CD14-positive monocyte (primary cell): ENCODE measurements at regions not wholly inside any gene's neighbourhood (a gene's known extent, or its start where the extent isn't known, plus 50 kb on each side); places are given as distances from the start of the nearest gene placed in this dataset.

ENCODE experiments used
- DNase-seq, 3 donors: peaks; one replicate each; pipeline ENCODE4 v3.0.0-alpha.2; 2011 to 2022
- H2AFZ ChIP-seq: 2 replicates; pipeline ENCODE4 v1.6.0; 2012; ENCODE audit warnings: mild to moderate bottlenecking, low read depth, low read length, inconsistent platforms; ENCODE audit not compliant: insufficient read depth, poor library complexity, severe bottlenecking
- H3K27ac ChIP-seq, 2 donors: 1 replicate in 1 of 2; 2 replicates in 1 of 2; pipeline ENCODE4 v1.5.1; 2012 to 2013; ENCODE audit warnings: low read length in 2 of 2, control low read depth in 1 of 2, inconsistent platforms in 1 of 2, low read depth in 1 of 2, mild to moderate bottlenecking in 1 of 2
- H3K27me3 ChIP-seq, 2 donors: one replicate each; pipeline versions ENCODE4 v1.6.0 to v1.6.1; 2011 to 2013; ENCODE audit warnings: low read length in 2 of 2; ENCODE audit not compliant: control insufficient read depth in 2 of 2, insufficient read depth in 2 of 2
- H3K36me3 ChIP-seq, 2 donors: replicated peaks in 1 of 2; 1 replicate in 1 of 2; 2 replicates in 1 of 2; pipeline versions ENCODE4 v1.5.1 to v1.6.1; 2012 to 2013; ENCODE audit warnings: low read length in 2 of 2, control low read depth in 1 of 2, inconsistent platforms in 1 of 2, mild to moderate bottlenecking in 1 of 2; ENCODE audit not compliant: insufficient read depth in 2 of 2, control insufficient read depth in 1 of 2
- H3K4me1 ChIP-seq, 2 donors: 1 replicate in 1 of 2; 2 replicates in 1 of 2; pipeline versions ENCODE4 v1.5.1 to v1.6.1; 2012 to 2013; ENCODE audit warnings: low read length in 2 of 2, control low read depth in 1 of 2, inconsistent platforms in 1 of 2, mild to moderate bottlenecking in 1 of 2, moderate library complexity in 1 of 2; ENCODE audit not compliant: insufficient read depth in 2 of 2, control insufficient read depth in 1 of 2
- H3K4me2 ChIP-seq: replicated peaks from 2 replicates; pipeline ENCODE3; 2012; ENCODE audit warnings: low read length, moderate library complexity, mild to moderate bottlenecking; ENCODE audit not compliant: poor library complexity, severe bottlenecking; ENCODE audit errors: extremely low read depth
- H3K4me3 ChIP-seq, 3 experiments: fragments of 200-600 bp in 1 of 3; sonication (generic) in 1 of 3; replicated peaks in 1 of 3; 1 replicate in 2 of 3; 2 replicates in 1 of 3; pipeline ENCODE4 v1.5.1; 2011 to 2013; ENCODE audit warnings: low read length in 3 of 3, mild to moderate bottlenecking in 3 of 3, control low read depth in 2 of 3, low read depth in 2 of 3, inconsistent platforms in 1 of 3, moderate library complexity in 1 of 3
- H3K79me2 ChIP-seq: 2 replicates; pipeline ENCODE4 v1.6.0; 2012; ENCODE audit warnings: mild to moderate bottlenecking, control low read depth, inconsistent platforms, low read length, moderate library complexity; ENCODE audit not compliant: insufficient read depth
- H3K9ac ChIP-seq: 2 replicates; pipeline ENCODE4 v1.6.0; 2017; ENCODE audit warnings: low read length, mild to moderate bottlenecking; ENCODE audit not compliant: insufficient read depth, poor library complexity, severe bottlenecking
- H3K9me3 ChIP-seq, 2 donors: replicated peaks in 1 of 2; 1 replicate in 1 of 2; 2 replicates in 1 of 2; pipeline versions ENCODE4 v1.5.1 to v1.6.1; 2012 to 2013; ENCODE audit warnings: low read length in 2 of 2, control low read depth in 1 of 2; ENCODE audit not compliant: control insufficient read depth in 1 of 2, insufficient read depth in 1 of 2
- H4K20me1 ChIP-seq: 2 replicates; pipeline ENCODE4 v1.6.0; 2012; ENCODE audit warnings: mild to moderate bottlenecking, low read length, control low read depth, moderate library complexity; ENCODE audit not compliant: insufficient read depth
- H3K27ac Mint-ChIP-seq, 7 donors: one replicate each; pipeline ENCODE4 v1.8.0; 2020; ENCODE audit warnings: mild to moderate bottlenecking in 7 of 7, mixed read lengths in 7 of 7, moderate library complexity in 6 of 7, inconsistent platforms in 2 of 7
- H3K27me3 Mint-ChIP-seq, 3 donors: one replicate each; pipeline ENCODE4 v1.8.0; 2021 to 2022; ENCODE audit warnings: low read depth in 3 of 3, mild to moderate bottlenecking in 3 of 3, mixed read lengths in 3 of 3, moderate library complexity in 3 of 3, inconsistent platforms in 1 of 3
- H3K36me3 Mint-ChIP-seq, 2 donors: one replicate each; pipeline ENCODE4 v1.8.0; 2020; ENCODE audit warnings: mixed read lengths in 2 of 2, inconsistent platforms in 1 of 2, mild to moderate bottlenecking in 1 of 2
- H3K4me1 Mint-ChIP-seq: one replicate; pipeline ENCODE4 v1.8.0; 2020; ENCODE audit warnings: mild to moderate bottlenecking, mixed read lengths
- H3K4me3 Mint-ChIP-seq, 2 donors: one replicate each; pipeline ENCODE4 v1.8.0; 2020; ENCODE audit warnings: mild to moderate bottlenecking in 2 of 2, mixed read lengths in 2 of 2, moderate library complexity in 1 of 2
- H3K9me3 Mint-ChIP-seq, 7 donors: one replicate each; pipeline ENCODE4 v1.8.0; 2020 to 2022; ENCODE audit warnings: mixed read lengths in 7 of 7, mild to moderate bottlenecking in 6 of 7, moderate library complexity in 6 of 7, inconsistent platforms in 2 of 7
- WGBS: methylation state at CpG from one replicate; pipeline ENCODE4 v1.1.5; 2013; ENCODE audit warnings: missing lambda C conversion rate; ENCODE audit not compliant: insufficient coverage; 5-methylcytosine and 5-hydroxymethylcytosine counted together
- intact Hi-C, 2 donors: fragments of 100-400 bp; cut with micrococcal nuclease; formaldehyde crosslinking; loops; one replicate each; pipeline versions ENCODE4 v1.15.0 to v1.15.1; 2023
- TF ChIP-seq, protein P1 (sequence below): fragments of 200-600 bp; IDR thresholded peaks from one replicate; pipeline ENCODE4 v1.8.0; 2022; ENCODE audit warnings: antibody characterized with exemption, mild to moderate bottlenecking

GRCh38 chr3:13170317-13170716 lies 97.1 kb upstream of the IQSEC1 start:
- TF ChIP-seq, protein P1, sequence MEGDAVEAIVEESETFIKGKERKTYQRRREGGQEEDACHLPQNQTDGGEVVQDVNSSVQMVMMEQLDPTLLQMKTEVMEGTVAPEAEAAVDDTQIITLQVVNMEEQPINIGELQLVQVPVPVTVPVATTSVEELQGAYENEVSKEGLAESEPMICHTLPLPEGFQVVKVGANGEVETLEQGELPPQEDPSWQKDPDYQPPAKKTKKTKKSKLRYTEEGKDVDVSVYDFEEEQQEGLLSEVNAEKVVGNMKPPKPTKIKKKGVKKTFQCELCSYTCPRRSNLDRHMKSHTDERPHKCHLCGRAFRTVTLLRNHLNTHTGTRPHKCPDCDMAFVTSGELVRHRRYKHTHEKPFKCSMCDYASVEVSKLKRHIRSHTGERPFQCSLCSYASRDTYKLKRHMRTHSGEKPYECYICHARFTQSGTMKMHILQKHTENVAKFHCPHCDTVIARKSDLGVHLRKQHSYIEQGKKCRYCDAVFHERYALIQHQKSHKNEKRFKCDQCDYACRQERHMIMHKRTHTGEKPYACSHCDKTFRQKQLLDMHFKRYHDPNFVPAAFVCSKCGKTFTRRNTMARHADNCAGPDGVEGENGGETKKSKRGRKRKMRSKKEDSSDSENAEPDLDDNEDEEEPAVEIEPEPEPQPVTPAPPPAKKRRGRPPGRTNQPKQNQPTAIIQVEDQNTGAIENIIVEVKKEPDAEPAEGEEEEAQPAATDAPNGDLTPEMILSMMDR, result no peak
- H3K27me3 ChIP-seq, result no peaks in the 10 kb centered on the region
- Mint-ChIP-seq H3K9me3 (peaks cover 0 to 3% (median 0%) of the 10 kb centered on the region in 7 donors), H3K4me1 (no peaks in the 10 kb centered on the region), H3K27me3 (peaks cover 2 to 3% (median 3%) of the 10 kb centered on the region in 3 donors), H3K4me3 (no peak overlapping the region), H3K36me3 (no peaks in the 10 kb centered on the region), H3K27ac (no peak overlapping the region)
- WGBS, result 90% methylated on average over 7 of the region's 7 CpGs
- no peak overlapping the region for H2AFZ ChIP-seq
- H3K27ac ChIP-seq, result no peak overlapping the region
- no peaks in the 10 kb centered on the region for H3K9me3 ChIP-seq
- H3K4me3 ChIP-seq, result no peak overlapping the region
- no peaks in the 10 kb centered on the region for H3K79me2 ChIP-seq
- intact Hi-C loops, result no loop called here
- DNase-seq, result no peak
- H3K36me3 ChIP-seq, result no peaks in the 10 kb centered on the region
- H3K9ac ChIP-seq, result no peak overlapping the region
- H3K4me1 ChIP-seq, result no peaks in the 10 kb centered on the region
- H3K4me2 ChIP-seq, result no peak overlapping the region
- H4K20me1 ChIP-seq, result no peaks in the 10 kb centered on the region

DNA sequence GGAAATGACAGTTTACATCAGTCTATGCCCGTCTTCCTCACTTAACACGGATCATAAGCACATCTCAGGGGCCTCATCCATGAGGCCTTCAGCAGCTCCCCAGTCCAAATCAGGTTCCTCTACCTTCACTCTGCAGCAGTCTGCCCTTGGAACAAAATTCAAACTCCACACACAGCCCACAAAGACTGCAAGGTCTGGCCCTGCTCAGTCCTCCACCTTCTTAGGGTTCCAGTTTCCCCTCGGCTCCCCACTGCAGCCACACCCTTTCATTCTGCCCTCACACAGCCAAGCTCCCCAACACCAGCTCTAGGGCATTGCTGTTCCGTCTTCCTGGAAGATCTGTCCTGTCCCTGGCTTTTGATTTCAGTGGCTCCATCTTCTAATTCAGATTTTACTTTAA lies 95.2 kb upstream of the IQSEC1 start:
- Mint-ChIP-seq H3K36me3 (no peaks in the 10 kb centered on the region), H3K4me3 (no peak overlapping the region), H3K4me1 (no peaks in the 10 kb centered on the region), H3K27me3 (peaks cover 0 to 3% (median 1%) of the 10 kb centered on the region in 3 donors), H3K9me3 (peaks cover 0 to 3% (median 0%) of the 10 kb centered on the region in 7 donors), H3K27ac (no peak overlapping the region)
- Histone ChIP-seq H3K9me3 (no peaks in the 10 kb centered on the region), H3K27ac (no peak overlapping the region), H3K9ac (no peak overlapping the region), H3K27me3 (no peaks in the 10 kb centered on the region), H3K36me3 (no peaks in the 10 kb centered on the region), H2AFZ (no peak overlapping the region), H3K79me2 (no peaks in the 10 kb centered on the region), H3K4me3 (no peak overlapping the region), H3K4me1 (no peaks in the 10 kb centered on the region), H4K20me1 (no peaks in the 10 kb centered on the region), H3K4me2 (no peak overlapping the region)
- WGBS, result 87% methylated on average over 4 of the region's 4 CpGs
- TF ChIP-seq, protein P1, result no peak
- intact Hi-C loops, result no loop called here
- DNase-seq, result no peak
